HPDE6-E6E7 (cell line): ENCODE measurements at regions not wholly inside any gene's neighbourhood (a gene's known extent, or its start where the extent isn't known, plus 50 kb on each side); places are given as distances from the start of the nearest gene placed in this dataset.

Source experiments
- DNase-seq: peaks from one replicate; pipeline ENCODE4 v3.0.0; 2011; ENCODE audit warnings: missing footprints; ENCODE audit errors: extremely low spot score

DNA sequence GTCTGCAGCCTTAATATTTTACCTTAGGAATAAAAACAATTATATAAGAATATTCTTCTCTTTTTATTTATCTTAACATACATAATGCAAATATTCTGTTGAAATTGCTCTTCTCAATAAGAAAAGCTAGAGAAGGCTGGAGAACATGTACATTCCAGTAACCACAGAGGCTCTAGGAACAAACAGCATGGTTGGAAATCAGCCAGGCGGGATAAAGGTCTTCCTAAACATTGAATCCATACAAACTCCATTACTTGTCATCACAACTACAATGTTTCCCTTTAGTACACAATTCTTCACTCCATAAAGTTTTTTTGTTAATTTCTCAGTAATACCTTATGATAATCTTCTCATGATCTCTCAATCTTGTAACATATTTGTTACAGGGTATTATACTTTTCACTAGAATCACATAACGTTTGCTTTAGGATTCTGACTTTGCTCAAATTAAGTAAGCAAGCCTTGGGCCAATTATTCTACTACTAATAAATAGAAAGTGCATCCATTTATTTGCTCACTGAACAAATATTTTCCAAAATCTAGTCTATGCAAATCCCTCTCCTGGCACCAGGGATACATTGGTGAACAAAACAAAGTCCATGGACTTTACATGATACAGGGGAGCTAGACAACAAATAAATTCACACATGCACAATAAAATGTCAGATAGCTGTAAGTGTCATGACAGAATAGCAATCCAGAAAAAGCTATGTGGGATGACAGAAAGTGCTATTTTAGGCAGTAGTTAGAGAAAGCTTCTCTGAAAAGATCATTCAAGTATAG is 237.5 kb upstream of the TMTC1 start:
- no peak for DNase-seq

DNA sequence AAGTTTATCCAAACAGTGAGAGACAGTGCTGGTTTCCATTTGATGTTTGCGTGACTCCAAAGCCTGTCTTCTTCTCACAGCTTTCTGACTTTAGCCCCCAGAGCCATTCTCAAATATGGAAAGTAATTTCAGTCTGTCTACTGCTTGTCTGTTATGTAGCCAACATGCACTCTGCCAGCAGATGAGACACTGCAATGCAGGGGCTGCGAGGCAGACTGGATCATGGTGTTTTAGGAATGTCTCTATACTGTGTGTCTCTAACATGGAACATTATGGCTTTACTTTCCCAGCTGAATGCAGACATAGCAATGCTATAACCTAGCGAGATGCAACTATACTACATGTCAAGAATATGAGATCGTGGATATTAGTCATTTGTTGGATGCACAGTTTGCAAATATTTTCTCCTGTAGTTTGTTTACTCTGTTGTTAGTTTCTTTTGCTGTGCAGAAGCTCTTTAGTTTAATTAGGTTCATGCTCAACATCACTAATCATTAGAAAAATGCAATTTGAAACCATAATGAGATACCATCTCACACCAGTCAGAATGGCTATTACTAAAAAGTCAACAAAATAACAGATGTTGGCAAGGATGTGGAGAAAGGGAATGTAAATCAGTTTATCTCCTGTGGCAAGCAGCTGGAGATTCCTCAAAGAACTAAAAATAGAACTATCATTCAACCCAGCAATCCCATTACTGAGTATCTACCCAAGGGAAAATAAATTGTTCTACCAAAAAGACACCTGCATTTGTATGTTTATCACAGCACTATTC is 235.8 kb upstream of the TMTC1 start:
- DNase-seq = no peak

DNA sequence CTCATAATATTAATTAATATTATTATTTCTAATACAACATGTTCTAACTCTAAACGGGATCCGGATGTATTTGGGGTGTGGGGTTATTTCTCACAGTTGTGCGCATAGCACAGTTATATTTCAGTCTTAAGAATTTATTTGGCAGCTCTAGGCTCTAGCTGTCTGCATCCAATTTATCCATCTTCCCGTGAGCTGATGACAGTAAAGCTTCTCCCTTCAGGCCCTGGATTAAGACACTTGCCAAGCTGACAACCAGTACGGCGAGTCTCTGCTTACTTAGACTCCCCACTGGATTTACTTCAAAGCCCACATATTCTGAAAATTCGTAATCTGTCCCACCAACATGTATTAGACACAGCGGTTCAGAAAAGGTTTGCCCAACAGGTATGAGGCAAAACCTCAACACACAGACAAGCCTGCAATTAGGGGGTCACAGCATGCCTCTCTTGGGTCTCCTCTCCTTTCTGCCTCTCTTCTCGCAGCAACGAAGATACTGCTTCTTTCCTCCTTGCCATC is 232.9 kb upstream of the TMTC1 start:
- DNase-seq = no peak

DNA sequence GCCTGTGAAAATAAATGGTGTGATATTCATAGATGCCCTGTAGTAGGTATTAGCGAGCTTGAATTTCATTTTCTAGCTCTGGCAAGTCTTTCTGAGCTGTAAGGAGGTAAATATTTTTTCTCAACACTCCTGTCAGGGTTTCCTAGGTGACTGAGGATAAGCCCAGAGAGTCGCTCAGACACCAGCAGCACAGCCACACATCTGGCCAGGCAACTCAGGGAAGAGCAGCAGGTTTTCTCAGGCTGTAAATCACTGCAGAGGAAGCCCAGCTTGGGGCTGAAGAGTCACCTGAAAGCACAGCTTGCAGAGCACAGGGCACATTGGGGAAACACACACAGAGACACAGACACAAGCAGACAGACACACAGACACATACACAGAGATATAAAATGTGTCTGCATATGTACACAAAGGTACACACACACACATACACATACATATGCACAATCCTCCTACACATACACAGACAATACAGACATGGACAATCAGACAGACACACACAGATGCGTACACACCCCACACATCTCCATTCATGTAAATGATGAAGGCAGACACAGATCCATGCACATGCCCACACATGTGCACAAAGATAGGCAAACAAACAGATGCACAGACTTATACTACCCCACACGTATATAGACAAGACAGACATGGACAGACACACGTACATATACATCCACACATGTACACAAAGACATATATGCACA is 232.0 kb upstream of the TMTC1 start:
- no peak for DNase-seq

DNA sequence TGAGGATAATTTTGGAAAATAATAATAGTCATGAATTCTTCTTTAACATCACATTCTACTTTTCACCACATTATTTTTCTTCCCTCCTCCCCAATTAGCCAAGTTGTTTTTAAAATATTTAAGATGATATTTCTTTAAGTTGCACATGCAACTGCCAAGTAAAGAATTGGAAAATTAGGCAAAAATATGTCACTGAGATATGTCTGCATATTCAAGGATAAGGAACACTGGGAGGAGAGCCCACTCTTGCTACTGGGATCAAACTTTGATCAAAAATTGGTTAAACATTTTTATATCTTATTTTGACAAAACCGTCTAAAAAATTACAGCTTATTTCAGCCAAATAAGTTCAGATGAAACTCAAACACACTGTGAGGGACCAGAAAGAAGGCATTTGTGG is 231.2 kb upstream of the TMTC1 start:
- no peak for DNase-seq

DNA sequence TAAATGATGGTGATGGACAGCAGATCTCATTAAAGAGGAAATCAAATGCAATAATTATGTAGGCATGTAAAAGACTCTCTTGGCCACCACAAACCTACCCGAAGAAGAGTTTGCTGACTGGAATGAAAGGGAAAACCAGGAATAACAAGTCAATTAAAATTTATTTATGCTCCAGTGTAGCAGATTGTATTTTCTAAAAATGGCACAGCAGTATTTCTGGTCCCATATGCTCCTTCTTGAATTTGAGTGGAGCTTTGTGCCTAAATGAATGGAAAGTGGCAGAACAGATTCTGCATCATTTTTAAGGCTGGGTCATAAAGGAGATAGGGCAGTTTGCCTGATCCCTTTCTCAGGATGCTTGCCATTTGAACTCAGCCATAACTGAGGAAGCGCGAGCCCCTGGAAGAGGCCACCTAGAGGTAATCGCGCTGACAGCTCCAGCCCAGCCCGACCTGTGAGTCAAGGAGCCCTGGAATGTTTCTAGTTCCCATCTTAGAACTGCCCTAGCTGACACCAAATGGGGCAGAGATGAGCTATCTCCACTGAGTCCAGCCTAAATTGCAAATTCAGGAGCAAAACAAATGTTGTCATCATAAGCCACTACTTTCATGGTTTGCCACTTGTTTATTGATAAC is 229.2 kb upstream of the TMTC1 start:
- no peak for DNase-seq

DNA sequence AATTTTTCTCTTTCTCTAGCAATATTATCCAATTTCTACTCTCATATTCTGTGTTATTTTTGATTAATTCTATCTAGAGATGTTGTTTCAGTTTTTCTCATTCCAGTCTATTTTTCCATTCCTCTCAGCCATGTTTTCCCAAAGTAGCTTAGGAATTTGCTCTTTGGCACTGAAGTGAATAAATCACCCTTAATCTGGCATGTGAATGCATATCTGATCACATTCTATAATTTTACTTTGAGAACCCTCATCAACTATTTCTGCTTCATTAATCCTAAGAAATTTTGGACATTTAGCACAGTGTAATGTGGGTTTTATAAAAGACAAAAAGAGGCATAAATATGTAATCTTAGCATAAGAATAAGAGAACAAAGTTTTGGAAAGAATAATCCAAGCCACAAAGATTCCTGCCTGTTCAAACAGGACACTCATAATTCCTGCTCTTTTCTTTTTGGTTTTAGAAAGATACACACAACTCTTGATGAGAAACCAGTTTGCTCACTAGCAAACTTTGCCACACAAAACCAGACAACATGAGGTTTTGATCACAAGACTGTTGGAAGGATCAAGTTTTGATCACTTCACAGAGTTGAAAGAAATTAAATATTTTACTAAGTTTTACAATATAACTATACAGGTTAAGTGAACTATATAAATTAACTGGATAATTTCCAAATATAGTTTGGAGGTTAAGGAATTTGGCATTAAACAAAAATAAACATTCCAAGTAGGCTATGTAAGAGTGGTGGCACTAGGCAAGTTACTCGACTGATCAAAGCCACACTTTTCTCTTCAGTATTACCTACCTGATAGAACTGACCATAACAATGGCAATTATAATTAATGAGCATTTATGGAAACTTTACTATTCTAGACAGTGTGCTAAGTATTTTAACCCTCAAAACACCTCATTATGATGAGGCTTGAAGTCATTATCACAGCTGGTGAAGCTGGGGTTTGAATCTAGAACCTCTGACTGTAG is 226.6 kb upstream of the TMTC1 start:
- no peak for DNase-seq

DNA sequence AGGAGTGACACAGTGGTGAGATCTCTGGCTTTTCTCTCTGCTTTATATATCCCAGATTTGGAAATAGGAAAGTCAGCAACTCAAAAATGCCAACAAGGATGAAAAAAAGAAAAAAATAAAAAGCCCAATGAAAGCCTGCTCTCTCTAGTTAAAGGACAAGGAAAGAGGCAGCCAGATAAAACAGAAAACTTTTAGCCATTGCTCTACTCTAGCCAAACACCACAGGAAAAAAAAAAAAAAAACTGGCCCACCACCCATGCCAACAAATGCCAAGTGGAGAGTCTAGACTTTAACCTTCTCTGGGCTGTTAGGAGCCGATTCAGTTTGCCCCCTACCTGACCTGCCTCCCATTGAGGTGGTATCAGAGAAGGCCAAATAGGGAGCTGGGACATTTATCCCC is 222.3 kb upstream of the TMTC1 start:
- DNase-seq = no peak

DNA sequence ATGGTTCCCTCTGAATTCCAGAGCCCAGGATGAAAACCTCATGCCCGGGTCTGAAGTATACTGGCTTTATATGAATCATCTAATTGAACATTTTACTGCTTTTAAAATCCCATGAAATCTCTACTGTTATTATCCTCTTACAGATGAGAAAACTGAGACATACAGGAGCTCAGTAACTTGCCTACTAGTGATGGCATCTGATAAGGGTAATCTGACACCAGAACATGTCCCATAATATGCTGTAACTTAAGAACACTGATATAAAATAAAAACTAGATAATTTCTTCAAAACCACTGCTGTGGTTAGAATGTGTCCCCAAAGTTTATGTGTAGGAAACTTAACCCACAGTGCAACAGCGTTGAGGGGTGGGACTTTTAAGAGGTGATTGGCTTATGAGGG is 219.6 kb upstream of the TMTC1 start:
- DNase-seq = no peak

DNA sequence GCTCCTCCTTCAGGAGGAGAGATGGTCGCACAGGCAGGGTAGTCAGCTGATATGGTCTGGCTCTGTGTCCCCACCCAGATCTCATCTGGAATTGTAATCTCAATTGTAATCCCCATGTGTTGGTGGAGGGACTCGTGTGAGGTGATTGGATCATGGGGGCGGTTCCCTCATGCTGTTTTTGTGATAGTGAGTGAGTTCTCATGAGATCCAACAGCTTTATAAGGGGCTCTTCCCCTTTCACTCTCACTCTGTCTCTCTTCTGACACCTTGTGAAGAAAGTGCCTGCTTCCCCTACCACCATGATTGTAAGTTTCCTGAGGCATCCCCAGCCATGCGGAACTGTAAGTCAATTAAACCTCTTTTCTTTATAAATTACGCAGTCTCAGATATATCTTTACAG is 218.9 kb upstream of the TMTC1 start:
- DNase-seq = no peak

DNA sequence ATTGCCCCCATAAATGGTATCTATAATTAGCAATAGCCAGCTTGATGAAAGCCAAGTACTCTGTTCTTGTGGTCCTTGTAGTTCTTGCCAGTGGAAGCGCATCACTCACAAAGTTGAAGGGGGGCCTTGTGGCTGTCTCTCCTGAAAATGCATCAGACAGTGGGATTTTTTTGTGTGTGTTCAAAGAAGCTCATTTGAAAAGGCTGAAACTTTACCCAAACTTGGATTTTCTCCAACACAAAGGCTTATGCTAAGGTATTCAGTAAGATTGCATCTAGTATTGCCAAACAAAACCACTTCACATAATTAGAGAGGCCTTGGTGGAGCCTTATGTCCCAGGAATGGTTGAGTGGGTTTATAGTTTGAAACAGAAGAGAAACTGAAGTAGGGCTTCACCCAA is 216.7 kb upstream of the TMTC1 start:
- DNase-seq = no peak

DNA sequence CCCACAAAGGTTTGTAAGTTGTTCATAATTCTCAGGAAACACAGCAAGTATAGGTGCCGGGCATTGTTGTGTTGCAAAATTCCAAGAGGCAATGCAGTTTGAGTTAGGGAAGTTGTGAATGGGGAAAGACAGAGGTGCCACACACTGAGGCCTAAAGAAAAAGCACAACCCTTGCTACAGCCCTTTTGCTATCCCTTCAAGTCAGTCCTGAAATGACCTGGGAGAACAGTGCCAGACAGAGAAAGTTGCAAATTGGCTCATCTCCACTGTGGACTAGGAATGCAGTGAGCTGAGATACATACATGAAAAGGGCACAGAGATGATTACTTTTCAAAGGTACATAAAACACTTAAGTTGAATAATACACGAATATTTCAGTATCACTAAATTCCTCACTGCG is 213.3 kb upstream of the TMTC1 start:
- DNase-seq = no peak

DNA sequence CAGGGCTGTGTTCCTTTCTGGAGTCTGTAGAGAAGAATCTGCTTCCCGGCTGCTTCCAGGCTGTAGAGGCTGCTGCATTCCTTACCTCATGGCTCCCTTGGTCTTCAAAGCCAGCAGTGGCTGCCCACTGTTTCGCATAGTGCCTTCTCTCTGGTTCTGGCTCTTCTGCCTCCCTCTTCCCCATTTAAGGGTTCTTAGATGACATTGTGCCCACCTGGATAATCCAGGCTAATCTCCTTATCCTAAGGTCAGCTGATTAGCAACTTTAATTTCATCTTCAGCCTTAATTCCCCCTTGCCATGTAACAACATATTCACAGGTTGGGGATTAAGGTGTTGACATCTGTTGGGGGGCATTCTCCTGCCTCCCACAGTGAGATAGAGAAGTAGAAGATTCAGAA is 208.6 kb upstream of the TMTC1 start:
- DNase-seq = no peak

DNA sequence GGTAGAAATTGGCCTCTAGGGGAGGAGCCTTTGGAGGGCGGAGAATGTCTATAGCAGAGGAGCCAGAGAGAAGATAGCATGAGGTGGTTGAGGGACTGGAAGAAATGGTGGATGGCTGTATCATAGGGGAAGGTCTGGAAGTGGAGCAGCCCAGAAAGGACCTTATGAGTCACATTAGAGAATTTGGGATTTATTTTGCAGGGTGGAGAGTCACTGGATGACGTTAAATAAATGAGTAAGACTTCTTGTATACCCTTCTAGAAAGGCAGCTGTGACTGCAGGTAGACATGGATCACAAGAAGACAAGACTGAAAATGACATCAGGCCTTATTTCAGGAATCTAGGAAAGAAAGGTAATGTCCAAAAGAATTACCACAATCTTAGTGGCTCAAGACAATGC is 208.2 kb upstream of the TMTC1 start:
- no peak for DNase-seq

DNA sequence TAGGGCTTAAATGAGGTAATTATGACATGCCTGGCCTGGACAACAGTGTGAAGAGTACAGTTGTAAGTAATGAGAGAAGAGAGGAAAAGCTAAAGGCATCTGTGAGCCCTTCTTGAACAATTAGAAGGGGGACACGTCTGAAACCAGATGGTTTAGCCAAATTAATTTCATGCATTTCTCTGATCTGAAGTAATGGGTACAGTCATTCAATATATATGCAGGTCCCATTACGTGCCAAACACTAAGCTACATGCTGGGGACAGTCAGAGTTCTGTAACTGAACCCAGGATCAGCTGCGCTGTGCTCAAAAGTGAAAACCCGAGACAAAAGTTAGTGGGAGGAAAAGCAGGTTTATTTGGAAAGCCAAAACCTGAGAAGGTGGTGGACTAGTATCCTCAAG is 207.2 kb upstream of the TMTC1 start:
- DNase-seq = no peak

DNA sequence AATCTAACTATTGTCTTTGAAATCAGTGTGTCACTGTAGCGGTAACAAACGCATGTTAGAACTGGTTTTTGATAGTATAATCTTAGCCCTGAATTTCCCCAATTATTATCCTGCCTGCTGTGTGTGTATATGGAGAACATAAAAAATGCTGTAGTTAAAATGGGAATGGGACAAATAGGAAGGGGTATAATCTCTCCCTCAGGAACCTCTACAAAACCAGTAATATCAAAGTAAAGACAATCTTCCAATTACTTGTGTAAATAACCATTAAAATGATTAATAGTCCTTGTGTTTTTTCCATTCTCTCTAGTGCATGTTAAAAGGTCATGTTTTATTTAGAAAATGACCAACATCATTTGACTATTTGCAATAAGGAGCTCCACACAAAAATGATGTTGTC is 200.1 kb upstream of the TMTC1 start:
- no peak for DNase-seq

DNA sequence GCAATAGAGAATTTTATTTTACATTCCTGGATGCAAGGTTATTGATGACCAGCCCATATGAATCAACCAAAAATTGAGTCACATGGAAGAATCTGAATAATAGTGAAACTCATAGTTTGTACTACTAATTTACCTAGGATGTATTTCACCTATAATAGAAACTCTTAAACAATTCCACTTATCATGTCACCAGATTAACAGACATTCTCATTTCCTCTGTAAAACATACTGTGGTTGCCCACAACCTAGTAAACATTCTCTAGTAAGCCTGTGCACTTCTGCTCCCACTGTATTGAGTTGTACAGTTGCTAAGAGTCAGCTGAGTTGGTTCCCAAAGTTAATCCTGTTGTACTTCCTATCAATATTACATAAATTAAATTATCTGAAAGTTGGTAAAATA is 196.6 kb upstream of the TMTC1 start:
- DNase-seq = no peak

DNA sequence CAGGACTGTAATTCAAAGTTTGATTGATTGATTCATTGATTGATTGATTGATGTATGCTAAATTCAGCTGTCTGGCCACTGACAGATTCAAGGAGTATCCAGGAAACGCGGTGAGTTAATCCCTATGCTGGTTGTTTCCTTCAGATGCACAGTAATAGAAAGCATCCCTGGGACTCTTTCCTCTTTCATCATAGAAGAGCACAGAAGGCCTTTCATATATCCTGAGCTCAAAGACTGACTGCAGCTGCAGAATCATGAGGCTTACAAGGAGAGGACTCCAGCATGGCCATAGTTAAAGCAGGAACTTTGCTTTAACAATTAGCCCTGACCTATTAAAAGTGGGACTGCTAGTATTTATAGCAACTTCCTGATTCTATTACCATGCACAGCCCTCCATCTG is 187.7 kb upstream of the TMTC1 start:
- no peak for DNase-seq

DNA sequence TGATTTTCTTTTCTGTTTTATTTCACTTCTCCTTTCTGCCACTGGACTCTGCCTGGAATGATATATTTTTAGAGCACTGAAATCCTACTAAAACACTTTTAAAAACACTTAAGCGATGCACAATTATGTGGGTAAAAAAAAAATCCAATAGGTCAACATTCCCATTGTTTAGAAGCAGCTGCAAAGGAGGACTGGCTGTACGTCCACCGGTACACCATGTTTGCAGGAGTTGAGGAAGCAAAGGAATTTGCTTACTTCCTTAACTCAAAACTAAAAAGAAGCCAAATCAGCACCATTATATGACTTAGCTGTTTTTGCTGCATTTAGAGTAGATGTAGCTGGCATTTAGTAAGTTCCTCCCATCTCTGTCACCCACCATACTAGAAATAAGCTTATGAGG is 186.8 kb upstream of the TMTC1 start:
- DNase-seq = no peak

DNA sequence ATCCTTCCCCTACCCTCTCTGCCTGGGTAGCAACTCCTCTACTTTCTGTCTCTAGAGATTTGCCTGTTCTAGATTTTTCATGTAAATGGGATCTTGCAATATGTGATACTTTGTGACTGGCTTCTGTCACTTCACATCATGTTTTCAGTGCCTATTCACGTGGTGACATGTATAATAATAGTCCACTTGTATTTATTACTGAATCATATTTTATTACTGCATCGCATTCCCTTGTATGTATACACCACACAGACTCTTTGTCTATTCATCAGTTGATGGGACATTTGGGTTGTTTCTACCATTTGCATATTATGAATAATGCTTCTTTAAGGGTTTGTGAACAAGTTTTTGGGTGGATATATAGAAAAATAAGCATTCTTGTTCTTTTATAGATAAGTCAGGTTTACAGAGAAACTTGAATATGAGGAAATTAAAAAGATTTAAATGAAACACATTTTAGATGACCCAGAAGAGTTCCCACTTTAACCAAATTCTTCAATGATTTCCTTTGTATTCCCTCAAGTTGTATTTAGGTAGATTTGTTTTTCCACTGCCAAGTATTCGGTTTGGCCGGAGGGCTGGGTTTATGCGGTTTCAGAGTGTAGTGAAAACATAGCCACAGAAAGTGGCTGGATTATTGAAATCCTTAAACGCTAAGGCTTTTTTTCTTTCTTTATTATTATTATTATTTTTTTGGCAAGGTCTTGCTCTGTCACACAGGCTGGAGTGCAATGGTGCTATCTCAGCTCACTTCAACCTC is 178.7 kb upstream of the TMTC1 start:
- DNase-seq = no peak
